GM12891 (cell line): ENCODE measurements at regions not wholly inside any gene's neighbourhood (a gene's known extent, or its start where the extent isn't known, plus 50 kb on each side); places are given as distances from the start of the nearest gene placed in this dataset.

Experiments
- POLR2A ChIP-seq: IDR thresholded peaks from 2 replicates; pipeline ENCODE4 v1.6.1; 2011; ENCODE audit warnings: low read depth, low read length, control low read depth
- POLR2AphosphoS5 ChIP-seq: IDR thresholded peaks from 2 replicates; pipeline ENCODE4 v1.6.1; 2011; ENCODE audit warnings: low read depth, low read length, control low read depth

- TF ChIP-seq POLR2AphosphoS5 (no peak), POLR2A (no peak)
Observed at GRCh38 chr14:87667659-87668058, 325.3 kb downstream of the GALC start.
